ENCODE measurements at regions not wholly inside any gene's neighbourhood (a gene's known extent, or its start where the extent isn't known, plus 50 kb on each side); places are given as distances from the start of the nearest gene placed in this dataset.

DNA sequence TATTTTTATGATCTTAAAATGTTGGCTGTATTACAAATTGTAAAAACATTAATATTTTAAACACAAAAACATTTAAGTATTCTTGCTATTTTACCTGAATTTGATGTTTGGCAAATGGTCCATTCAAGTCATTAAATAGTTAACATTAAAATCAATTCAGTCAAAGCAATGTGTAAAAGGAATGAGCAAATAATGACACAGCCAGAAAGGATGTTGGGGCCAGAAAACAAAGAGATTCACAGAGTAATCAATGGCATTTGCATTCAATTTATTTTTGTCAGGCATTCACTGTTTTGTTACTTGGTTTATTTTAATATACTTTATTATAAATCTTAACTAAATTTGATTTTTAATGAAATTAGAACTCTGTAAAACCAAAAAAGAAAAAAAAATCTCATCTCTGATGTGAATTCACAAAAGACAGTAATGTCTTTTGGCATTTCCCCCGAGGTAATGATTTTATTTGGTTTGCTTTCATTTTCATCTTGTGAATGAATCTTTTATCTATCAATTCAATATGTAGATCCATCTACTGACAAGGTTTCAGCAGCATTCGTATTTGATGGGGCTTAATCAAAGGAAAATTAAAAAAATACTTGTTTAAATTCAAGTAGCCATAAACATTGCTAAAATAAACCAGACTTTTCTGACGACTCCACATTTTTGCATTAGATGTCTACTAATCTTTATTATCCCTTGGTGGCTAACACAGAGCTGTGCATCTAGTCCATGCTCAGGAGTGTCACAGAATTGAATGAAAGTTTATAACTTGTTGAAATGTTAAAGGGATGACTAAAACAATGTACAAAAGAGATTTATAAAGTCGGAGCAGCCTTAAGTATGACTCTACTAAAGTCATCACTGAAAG is 866.7 kb upstream of the GJE1 start:
- TF ChIP-seq EZH2 (IDR thresholded peaks at IDR 0.05; ENCODE audit: borderline replicate concordance), result no peak
- TF ChIP-seq, protein P1, sequence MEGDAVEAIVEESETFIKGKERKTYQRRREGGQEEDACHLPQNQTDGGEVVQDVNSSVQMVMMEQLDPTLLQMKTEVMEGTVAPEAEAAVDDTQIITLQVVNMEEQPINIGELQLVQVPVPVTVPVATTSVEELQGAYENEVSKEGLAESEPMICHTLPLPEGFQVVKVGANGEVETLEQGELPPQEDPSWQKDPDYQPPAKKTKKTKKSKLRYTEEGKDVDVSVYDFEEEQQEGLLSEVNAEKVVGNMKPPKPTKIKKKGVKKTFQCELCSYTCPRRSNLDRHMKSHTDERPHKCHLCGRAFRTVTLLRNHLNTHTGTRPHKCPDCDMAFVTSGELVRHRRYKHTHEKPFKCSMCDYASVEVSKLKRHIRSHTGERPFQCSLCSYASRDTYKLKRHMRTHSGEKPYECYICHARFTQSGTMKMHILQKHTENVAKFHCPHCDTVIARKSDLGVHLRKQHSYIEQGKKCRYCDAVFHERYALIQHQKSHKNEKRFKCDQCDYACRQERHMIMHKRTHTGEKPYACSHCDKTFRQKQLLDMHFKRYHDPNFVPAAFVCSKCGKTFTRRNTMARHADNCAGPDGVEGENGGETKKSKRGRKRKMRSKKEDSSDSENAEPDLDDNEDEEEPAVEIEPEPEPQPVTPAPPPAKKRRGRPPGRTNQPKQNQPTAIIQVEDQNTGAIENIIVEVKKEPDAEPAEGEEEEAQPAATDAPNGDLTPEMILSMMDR (IDR thresholded peaks at IDR 0.05; ENCODE audit: poor library complexity), result no peak

Data from hepatocyte (in vitro differentiated cells).